NAMALWA (cell line): ENCODE measurements at regions not wholly inside any gene's neighbourhood (a gene's known extent, or its start where the extent isn't known, plus 50 kb on each side); places are given as distances from the start of the nearest gene placed in this dataset.

Experiments used
- DNase-seq: peaks from one replicate; pipeline ENCODE4 v3.0.0-alpha.2; 2015; ENCODE audit warnings: low spot score

DNA sequence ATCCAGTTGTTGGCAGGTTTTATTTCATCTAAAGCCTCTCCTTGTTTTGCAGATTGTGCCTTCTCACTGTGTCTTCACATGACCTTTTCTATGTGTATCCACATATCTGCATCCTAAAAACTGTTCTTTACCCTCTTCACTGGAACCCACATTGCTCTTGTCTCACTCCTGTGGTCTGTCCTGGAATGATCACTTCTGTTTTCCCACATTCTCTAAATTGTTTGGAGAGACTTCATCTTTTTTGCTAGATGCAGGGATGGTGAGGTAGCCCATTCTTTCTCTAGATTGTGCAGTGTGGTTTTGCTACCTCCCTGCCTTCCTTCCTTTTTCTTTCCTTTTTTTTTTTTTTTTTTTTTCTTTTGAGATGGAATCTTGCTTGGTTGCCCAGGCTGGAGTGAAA, 608.6 kb upstream of the MIR17HG start:
- no peak for DNase-seq

DNA sequence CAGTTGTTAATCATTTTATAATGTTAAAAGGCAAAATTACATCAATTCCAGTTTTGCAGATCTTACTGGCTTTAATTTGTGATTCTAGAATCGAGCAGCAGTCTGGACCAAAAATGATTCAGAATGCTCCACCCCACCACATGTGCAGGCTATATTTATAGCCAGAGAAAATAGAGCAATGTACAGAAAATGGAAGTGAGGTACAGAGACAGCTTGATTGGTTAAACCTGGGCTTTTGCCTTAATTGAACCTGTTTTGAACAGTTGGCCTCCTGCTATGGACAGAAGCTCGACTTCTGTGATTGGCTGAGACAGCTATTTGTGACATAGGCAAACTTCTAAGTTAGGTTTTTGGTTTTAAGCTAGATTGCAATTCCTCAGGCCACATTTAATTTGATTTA, 607.4 kb upstream of the MIR17HG start:
- DNase-seq = no peak

DNA sequence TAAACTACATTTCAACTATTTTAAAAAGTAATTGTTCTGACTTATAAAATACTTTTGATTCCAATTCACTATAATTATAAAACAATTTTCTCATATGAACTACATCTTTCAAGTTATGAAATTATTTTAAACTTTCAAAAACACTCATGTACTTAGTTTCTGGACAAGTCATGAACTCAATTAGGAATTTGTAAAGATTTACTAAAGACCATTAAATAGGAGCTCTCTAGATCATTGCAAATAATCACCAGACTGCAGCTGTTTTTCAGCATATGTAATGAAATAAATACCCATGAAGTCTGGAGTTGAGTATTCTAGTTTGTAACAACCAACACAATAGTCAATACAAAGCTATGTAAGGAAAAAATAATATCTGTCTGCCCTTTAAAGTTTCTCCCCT, 605.1 kb upstream of the MIR17HG start:
- no peak for DNase-seq

DNA sequence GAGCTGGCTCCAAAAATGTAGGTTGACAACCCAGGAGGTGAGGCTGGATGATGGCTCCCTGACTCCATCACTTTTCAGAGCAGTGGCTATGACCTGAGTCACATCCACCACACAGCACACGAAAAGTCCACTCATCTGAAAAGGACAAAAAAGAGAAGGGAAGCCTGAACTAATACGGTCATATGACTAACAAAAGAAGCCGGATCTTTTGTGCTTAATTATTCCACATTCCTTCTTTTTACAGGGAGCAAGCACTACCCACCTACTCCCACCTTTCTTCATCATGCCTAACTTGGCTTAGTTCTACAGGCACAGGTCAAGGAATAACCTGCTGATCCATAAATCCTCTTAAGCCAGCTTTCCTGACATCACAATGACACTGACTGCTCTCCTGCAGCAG, 601.3 kb upstream of the MIR17HG start:
- DNase-seq = no peak

DNA sequence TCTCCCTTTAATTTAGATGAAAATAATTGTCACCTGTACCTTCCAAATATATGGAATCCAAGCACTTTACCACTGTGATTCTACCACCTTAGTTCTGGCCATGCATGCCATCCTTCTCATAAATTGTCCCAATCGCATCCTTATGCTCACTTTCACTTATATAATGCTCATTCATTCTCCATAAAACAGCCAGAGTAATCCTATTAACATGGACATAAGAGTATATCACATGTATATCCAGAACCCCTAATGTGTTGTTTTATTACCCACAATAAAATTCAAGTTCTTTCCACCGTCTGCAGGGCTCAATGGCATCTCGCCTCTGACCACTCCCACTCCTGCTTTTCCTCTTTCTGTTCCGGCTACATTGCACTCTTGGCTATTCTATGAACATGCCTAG, 597.5 kb upstream of the MIR17HG start:
- DNase-seq = no peak

DNA sequence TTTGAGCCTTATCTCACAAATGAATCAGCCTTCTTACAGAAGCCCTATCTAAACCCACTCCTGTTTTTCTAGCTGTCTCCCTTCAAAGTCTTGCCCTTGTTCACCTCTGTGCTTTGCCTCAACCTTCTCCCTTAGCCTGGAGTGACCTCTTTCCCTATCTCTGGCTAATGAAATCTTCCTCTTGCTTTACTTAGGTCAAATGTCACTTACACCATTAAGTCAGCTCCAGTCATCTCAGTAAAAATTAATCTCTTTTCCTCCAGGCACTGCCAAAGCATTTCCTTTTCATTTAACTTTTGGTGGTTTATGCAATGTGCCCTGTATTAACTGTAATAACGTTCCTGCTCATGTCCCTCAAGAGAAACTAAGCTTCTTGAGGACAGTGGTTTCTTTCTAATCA, 596.5 kb upstream of the MIR17HG start:
- no peak for DNase-seq

DNA sequence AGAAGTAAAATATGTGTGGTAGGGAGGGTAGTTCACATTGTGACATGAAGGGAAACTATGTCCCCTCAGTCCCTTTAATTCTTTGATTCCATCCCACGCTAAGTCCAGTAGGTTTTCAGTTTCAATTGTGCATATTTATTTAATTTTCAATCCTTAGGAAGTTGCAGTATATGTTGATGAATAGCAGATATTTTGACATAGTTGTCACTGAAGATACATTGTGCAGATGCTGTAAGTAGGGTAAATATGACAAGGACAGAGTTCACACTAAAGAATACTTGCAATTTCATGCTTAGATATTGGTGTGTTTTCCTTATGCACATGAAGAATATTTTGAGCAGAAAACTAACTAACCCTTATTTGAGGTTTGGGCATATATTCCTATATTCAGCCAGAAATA, 595.4 kb upstream of the MIR17HG start:
- no peak for DNase-seq

DNA sequence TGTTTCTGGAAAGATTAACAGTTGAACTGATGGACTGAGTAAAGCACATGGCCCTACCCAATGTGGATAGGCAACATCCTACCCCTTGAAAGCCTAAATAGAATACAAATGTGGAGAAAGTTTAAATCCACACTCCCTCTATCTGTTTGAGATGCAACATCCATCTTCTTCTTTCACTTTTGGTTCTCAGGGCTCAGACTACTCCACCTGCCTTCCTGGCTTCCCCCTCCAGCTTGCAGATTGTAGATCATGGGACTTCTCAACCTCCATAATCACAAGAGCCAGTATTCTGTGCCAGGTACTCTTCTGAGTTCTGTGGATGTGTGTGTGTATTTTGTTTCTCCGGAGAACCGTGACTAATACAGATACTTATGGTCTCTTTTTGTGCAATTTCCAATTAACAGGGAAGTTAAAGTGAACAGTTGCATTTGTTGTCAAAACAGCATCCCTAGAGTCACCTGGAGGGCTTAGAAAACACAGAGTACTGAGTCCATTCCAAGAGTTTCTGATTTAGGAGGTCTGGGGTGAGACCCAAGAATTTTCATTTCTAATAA, 590.3 kb upstream of the MIR17HG start:
- DNase-seq = no peak

DNA sequence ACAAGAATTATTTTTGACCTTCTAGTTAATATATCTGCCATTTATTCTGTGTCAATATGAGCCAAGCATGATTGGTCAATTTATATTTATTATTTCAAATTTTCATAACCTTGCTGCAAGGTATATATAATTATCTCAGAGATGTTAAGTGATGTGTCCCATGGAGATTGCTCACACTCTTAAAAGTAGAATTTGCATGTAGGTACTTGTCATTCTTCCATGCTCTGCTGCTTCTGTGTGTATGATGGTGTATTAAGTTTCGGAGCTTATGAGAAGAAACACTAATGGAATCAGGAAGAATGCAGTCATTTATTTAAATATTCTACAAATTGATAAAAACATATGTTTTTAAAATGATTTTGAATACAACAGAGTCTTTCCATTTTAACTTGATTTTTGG, 586.8 kb upstream of the MIR17HG start:
- no peak for DNase-seq

DNA sequence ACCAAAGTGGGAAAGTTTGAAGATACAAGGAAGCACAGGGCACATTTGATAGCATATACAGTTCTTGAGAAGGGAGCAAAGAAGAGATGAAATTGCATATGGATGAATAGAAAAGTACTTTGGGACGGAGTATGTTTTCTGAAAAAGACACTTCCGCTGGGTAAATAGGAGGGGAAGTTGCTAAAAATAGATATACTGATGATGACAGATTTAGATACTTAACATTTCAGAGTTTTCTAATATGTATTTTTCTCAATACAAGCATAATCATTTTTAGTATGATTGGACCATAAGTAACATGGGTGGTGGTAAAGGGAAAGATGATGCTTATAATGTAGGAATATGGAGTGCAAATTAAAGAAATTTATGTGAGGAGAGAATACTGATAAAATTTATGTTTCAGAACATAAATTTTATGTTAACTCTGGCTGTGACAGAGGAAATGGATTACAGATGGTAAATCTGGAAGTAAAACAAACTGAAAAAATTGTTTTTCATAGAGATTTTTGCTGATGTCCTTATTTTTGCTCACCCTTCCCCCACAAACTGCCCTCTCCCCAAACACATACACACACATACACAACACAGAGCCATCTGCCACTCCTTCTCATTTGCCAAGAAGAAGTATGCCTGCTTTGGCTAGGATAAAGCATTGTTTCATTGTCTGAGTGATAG, 583.9 kb upstream of the MIR17HG start:
- no peak for DNase-seq

DNA sequence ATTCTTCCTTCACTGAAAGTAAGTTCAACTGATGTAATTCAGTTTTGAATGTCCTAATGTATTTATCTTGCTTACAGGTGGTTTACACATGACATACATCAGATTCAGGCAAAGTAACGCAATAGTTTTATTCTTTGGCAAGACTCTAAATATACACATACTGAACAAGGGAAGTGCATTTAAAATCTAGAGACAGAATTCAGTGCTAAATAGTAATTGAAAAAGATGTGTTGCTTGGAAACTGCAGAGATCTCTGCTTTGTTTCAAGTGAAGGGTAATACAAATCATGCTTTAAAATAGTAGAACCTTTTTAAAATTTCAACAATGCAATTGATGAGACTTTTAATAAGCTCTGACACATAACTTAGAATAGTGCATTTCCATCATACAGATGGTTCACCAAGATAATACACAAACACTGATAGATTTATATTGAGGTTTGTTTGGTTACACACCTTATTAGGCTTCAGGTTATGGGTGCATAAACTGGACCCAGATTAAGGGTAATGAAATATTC, 581.0 kb upstream of the MIR17HG start:
- no peak for DNase-seq

DNA sequence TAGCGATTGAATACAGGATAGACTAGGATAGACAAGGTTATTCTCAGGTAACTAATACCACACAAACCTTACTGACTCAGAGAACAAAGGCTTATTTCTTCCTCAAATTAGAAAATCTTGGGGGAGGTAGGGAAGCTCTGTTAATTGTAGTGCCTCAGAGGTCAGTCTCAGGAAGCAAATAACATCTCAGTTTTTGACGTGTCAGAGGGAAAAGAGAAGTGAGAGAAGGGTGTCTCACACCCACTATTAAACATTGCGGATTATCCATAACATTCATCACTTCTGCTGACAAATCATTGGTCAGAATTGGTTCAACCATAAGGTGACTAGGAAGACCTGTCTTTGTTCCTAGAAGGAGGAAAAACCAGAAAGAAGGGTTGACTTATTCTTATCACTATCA, 579.4 kb upstream of the MIR17HG start:
- no peak for DNase-seq

DNA sequence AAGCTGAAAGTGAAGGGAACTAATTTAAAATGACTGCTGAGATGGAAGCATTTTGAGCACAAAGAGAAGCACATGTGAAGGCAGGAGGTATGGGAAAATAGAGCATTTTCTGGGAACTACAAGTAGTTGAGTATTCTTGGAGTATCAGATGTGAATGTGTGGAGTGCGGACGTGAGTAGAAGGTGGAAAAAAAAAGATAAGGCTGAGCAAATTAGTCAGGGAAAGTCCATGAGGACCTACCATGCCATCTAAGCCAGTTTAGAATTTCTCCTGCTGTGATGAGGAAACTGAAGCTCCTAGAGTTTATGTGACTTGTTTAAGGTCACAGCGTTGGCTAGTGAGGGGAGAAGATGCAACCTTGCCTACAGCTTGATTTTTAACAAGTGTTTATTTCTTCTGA, 578.1 kb upstream of the MIR17HG start:
- no peak for DNase-seq

DNA sequence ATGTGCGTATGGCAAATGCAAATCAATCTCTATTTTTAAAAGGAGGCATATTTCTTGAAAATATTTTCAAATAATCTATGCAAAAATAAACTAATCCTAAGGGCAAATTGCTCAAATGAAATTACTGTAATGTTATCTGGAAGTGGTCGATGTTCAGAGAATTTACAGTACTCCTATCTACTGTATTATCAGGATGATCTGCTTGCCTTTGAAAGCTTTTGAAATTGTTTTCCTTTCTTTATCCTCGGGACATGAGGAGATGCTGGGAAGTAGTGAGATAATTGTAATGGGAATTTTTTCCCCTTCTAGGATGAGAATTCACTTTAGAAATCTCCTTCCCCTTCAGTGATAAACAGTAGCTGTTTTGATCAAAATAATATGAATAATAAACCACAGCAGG, 577.2 kb upstream of the MIR17HG start:
- no peak for DNase-seq

DNA sequence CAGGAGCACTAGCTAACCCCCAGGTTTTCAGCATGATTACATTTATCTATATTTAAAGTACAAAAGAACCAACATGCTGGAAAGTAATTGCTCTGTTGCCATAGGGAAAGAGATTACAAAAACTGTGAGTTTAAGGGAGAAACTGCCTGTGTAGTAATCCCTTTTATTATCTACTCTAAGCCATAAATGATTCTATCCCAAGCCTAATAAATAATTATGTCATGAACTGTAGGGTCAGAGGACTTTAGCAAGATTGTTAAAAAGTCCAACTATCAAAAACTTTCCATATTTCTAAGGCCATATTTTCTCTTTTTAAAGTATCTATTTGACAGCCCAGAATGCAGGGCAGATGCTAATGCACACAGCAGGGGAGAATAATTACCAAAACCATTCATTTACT, 573.8 kb upstream of the MIR17HG start:
- no peak for DNase-seq

DNA sequence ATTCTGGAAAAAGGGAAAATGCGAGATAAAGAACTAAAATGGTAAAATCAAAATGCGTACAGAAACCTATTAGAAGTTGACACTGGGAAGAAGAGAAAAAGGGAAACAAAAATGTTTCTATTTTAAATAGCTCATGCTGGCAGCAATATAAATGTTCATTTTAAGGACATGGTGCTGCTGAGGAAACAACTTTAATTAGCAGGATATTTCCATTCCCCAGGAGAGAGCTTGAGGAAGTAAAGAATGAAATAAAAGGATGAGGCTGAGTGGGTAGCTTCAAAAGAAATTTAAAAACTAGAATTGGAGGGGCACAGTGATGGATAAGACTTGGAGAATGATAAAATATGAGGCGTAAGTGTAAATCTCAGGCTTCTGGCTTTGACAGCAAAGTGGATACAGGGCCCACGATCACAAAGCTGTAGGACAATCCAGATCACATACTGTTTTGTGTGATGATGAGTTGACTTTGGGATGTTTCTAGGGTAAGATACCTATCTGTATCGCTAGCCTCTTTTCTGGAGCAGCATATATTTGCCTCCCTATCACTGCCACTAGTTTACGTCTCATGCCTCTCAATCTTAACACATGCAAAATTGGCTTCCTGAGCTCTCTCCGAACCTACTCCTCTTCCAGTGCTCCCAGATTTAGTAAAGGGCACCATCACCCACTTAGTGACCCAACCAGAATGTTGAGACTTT, 571.3 kb upstream of the MIR17HG start:
- no peak for DNase-seq

DNA sequence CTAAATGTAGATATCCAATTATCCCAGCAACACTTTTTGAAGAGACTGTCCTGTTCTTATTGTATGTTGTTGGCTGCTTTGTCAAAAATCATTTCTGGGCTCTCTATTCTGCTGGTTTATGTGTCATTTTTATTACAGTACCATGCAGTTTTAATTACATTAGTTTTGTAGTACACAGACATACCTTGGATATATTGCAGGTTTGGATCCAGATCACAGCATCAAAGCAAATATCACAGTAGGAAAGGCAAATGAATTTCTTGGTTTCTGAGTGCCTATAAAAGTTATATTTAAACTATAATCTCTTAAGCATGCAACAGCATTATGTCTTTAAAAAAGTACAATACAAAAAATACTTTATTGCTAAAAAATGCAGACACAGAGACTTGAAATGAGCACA, 564.2 kb upstream of the MIR17HG start:
- no peak for DNase-seq

DNA sequence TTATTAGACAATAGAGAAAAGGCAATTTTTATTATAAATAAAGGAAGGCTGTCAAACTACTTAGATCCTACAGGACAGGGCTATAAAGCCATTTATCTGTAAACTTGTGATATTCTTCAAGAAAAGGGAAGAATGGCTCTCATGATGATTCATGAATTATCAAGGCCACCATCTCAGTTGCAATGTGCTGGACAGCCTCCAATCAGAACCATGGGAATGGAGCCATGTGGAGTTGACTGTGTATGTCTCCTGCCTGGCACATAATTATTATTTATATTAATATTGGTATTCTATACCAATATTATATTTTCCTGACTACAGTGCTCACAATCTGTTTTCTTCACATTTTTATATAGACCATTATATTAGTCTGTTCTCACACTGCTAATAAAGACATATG, 560.5 kb upstream of the MIR17HG start:
- DNase-seq = no peak

DNA sequence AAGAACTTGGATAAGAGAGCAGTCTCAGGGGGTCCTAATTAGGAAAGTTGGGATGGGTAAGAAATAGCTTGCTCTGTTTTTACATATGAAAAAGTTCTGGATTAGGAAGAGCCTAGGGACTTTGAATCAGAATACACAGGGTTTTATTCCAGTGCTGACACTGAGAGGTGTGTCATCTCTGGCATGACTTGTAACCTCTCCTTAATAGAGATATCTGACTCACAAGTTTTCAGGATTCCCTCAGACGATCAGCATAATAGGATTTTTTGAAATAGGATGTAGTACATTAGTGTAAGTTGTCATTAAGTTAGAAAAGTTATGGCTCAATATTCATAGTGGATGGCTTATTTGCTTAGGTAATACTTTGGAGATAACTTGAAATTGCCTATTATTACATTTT, 555.2 kb upstream of the MIR17HG start:
- no peak for DNase-seq

DNA sequence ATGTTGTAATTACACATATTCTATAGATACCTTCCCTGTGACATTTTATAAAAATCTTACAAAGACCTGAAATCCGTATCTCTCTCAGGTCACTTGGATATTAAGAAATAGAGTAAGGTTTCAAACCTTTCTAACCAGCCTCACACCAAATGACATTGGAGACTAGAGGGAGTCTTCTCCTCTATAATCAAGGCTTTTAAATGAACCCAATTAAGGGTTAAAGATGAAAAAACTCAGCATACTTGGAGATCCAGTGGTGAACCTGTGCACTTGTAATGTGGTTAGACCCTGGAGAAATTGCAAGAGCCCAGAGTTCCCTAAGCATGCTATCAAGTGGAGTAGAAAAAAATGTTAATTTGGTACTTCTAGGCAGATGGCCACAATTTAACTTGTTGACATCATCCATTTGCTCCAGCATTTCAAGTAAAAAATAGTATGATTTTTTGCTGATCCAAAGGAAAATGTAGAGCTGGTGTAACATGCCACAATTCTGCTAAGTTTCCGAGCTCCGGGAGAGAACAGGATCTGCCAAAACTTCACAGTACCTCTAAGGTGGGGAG, 554.1 kb upstream of the MIR17HG start:
- DNase-seq = no peak

DNA sequence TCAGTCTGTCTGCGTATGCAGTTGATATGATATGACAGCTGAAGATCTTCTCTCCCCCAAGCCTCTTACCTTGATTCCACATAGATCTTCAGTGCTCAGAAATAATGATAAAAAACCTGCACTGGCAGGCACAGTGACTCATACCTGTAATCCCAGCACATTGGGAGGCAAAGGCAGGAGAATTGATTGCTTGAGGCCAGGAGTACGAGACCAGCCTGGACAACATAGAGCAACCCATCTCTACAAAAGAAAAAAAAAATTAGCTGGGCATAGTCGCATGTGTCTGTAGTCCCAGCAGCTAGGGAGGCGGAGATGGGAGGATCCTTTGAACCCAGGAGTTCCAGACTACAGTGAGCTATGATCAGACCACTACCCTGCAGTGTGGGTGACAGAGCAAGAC, 551.0 kb upstream of the MIR17HG start:
- no peak for DNase-seq

DNA sequence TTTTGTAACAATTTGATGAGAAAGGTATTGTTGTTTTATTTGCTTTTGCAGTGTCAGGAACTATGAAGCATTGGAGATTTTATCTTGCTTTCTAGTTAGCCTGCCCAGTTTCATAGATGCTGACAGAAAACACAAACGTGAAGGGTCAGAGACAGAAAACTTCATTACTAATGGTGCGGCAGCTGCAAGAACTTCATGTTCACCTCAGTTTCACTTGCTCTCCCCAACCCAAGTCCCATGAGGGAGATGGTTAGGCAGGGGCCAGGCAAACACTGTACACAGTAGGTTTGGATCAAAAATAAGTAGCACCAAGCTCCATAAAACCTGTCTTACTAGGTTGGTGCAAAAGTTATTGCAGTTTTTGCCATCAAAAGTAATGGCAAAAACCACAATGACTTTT, 550.2 kb upstream of the MIR17HG start:
- DNase-seq = no peak

DNA sequence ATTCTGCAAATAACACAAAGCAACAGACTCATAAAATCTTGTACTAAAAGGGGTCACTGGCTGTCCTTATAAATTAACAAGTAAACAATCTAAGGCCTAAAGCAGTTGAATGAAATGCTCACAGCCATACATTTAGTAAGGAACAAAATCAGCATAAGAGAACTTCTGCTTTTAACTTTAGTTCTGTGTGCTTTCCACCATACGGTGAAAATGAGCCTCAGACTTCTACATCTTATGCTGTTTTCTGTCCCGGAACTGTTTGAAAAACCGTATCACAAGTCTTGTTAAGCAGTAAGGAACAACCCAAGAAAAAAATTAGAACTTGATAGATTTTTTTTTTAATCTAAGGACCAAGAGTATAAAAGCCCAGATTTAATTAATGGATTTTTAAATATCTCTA, 549.1 kb upstream of the MIR17HG start:
- no peak for DNase-seq
